Astrocyte (in vitro differentiated cells and primary cell): ENCODE measurements at regions not wholly inside any gene's neighbourhood (a gene's known extent, or its start where the extent isn't known, plus 50 kb on each side); places are given as distances from the start of the nearest gene placed in this dataset.
"Not testable (repeated sequence)": the region's sequence is repeated elsewhere in the genome, so short reads cannot be mapped to it uniquely, and the experiment has no call there.

ENCODE experiments used
- DNase-seq: peaks from one replicate; pipeline ENCODE4 v3.0.0-alpha.2; 2010; ENCODE audit warnings: low read depth
- FAIRE-seq: peaks from 2 replicates; lab custom pipeline; 2011; peaks lifted over from hg19 to GRCh38; lab: Jason Lieb, UNC
- H2AFZ ChIP-seq: 2 replicates; pipeline ENCODE4 v1.6.0; 2012; ENCODE audit warnings: low read depth, low read length, inconsistent platforms
- H3K27ac ChIP-seq: 2 replicates; pipeline ENCODE4 v1.5.1; 2011; ENCODE audit warnings: low read depth, low read length, inconsistent platforms
- H3K27me3 ChIP-seq: 2 replicates; pipeline ENCODE4 v1.6.0; 2011; ENCODE audit warnings: low read length, inconsistent platforms; ENCODE audit not compliant: insufficient read depth
- H3K36me3 ChIP-seq: 2 replicates; pipeline ENCODE4 v1.5.1; 2011; ENCODE audit warnings: low read length, inconsistent platforms; ENCODE audit not compliant: insufficient read depth
- H3K4me1 ChIP-seq: 2 replicates; pipeline ENCODE4 v1.5.1; 2011; ENCODE audit warnings: low read length, inconsistent platforms; ENCODE audit not compliant: insufficient read depth
- H3K4me2 ChIP-seq: 2 replicates; pipeline ENCODE4 v1.6.0; 2012; ENCODE audit warnings: low read length, inconsistent platforms
- H3K4me3 ChIP-seq: 2 replicates; pipeline ENCODE4 v1.5.1; 2011; ENCODE audit warnings: low read depth, mild to moderate bottlenecking, low read length, inconsistent platforms; ENCODE audit not compliant: insufficient read depth
- H3K79me2 ChIP-seq: 2 replicates; pipeline ENCODE4 v1.6.0; 2012; ENCODE audit warnings: mild to moderate bottlenecking, low read length, inconsistent platforms; ENCODE audit not compliant: insufficient read depth
- H3K9ac ChIP-seq: 2 replicates; pipeline ENCODE4 v1.6.0; 2012; ENCODE audit warnings: mild to moderate bottlenecking, low read length, inconsistent platforms
- H3K9me3 ChIP-seq: 2 replicates; pipeline ENCODE4 v1.5.1; 2012; ENCODE audit warnings: low read depth, mild to moderate bottlenecking, low read length, inconsistent platforms; ENCODE audit not compliant: insufficient read depth
- H4K20me1 ChIP-seq: 2 replicates; pipeline ENCODE4 v1.6.0; 2012; ENCODE audit warnings: low read length, inconsistent platforms; ENCODE audit not compliant: insufficient read depth
- H3K27ac Mint-ChIP-seq: one replicate; pipeline ENCODE4 v1.8.0; 2021; ENCODE audit warnings: mild to moderate bottlenecking, mixed read lengths; ENCODE audit not compliant: unreplicated experiment
- H3K27me3 Mint-ChIP-seq: one replicate; pipeline ENCODE4 v1.8.0; 2021; ENCODE audit warnings: low read depth, mixed read lengths; ENCODE audit not compliant: unreplicated experiment
- H3K36me3 Mint-ChIP-seq: one replicate; pipeline ENCODE4 v1.8.0; 2021; ENCODE audit warnings: low read depth, mixed read lengths; ENCODE audit not compliant: unreplicated experiment
- H3K4me1 Mint-ChIP-seq: one replicate; pipeline ENCODE4 v1.8.0; 2021; ENCODE audit warnings: low read depth, mixed read lengths; ENCODE audit not compliant: unreplicated experiment
- H3K4me3 Mint-ChIP-seq: one replicate; pipeline ENCODE4 v1.8.0; 2021; ENCODE audit warnings: mild to moderate bottlenecking, moderate library complexity, mixed read lengths; ENCODE audit not compliant: unreplicated experiment
- H3K9me3 Mint-ChIP-seq: one replicate; pipeline ENCODE4 v1.8.0; 2021; ENCODE audit warnings: mild to moderate bottlenecking, mixed read lengths; ENCODE audit not compliant: unreplicated experiment
- CTCF ChIP-seq: IDR thresholded peaks from 2 replicates; pipeline ENCODE4 v1.5.1; 2011; ENCODE audit warnings: low read depth, mild to moderate bottlenecking, inconsistent platforms, low read length, moderate library complexity; ENCODE audit not compliant: insufficient read depth
- EZH2 ChIP-seq: IDR thresholded peaks from 2 replicates; pipeline ENCODE4 v1.6.1; 2012; ENCODE audit warnings: mild to moderate bottlenecking, low read length, inconsistent platforms; ENCODE audit not compliant: insufficient read depth

- Histone ChIP-seq H2AFZ (no peak overlapping the region), H3K79me2 (no peaks in the 10 kb centered on the region), H3K27me3 (no peaks in the 10 kb centered on the region), H3K9me3 (no peaks in the 10 kb centered on the region), H3K27ac (no peak overlapping the region), H3K36me3 (no peaks in the 10 kb centered on the region), H3K4me2 (no peak overlapping the region), H4K20me1 (no peaks in the 10 kb centered on the region), H3K4me3 (no peak overlapping the region), H3K9ac (no peak overlapping the region), H3K4me1 (no peaks in the 10 kb centered on the region)
- peaks cover 3% of the 10 kb centered on the region for H3K4me1 Mint-ChIP-seq
- H3K27ac Mint-ChIP-seq: no peak overlapping the region
- no peaks in the 10 kb centered on the region for H3K9me3 Mint-ChIP-seq
- H3K4me3 Mint-ChIP-seq: no peak overlapping the region
- TF ChIP-seq EZH2 (no peak), CTCF (no peak)
- peaks cover 2% of the 10 kb centered on the region for H3K36me3 Mint-ChIP-seq
- FAIRE-seq (no peak), DNase-seq (no peak)
- no peaks in the 10 kb centered on the region for H3K27me3 Mint-ChIP-seq
These were observed 588.8 kb upstream of the BCHE start for GRCh38 chr3:166425900-166426611.

GRCh38 chr3:166425021-166425420, 587.8 kb upstream of the BCHE start:
- H3K9ac ChIP-seq: no peak overlapping the region
- no peak overlapping the region for H3K4me3 Mint-ChIP-seq
- no peak overlapping the region for H3K4me2 ChIP-seq
- no peak overlapping the region for H3K27ac ChIP-seq
- peaks cover 2% of the 10 kb centered on the region for H3K36me3 Mint-ChIP-seq
- no peaks in the 10 kb centered on the region for H3K36me3 ChIP-seq
- H3K79me2 ChIP-seq: no peaks in the 10 kb centered on the region
- no peaks in the 10 kb centered on the region for H3K9me3 Mint-ChIP-seq
- H3K27me3 ChIP-seq: no peaks in the 10 kb centered on the region
- no peaks in the 10 kb centered on the region for H3K9me3 ChIP-seq
- TF ChIP-seq CTCF (no peak), EZH2 (no peak)
- no peak for FAIRE-seq
- H3K4me1 Mint-ChIP-seq: peaks cover 3% of the 10 kb centered on the region
- no peaks in the 10 kb centered on the region for H3K4me1 ChIP-seq
- H3K4me3 ChIP-seq: no peak overlapping the region
- no peak overlapping the region for H2AFZ ChIP-seq
- no peaks in the 10 kb centered on the region for H4K20me1 ChIP-seq
- no peak overlapping the region for H3K27ac Mint-ChIP-seq
- DNase-seq: no peak
- no peaks in the 10 kb centered on the region for H3K27me3 Mint-ChIP-seq

GRCh38 chr3:166423824-166424513, 586.7 kb upstream of the BCHE start:
- not testable (repeated sequence) for H3K9me3 Mint-ChIP-seq, H4K20me1 ChIP-seq, FAIRE-seq, H3K4me3 ChIP-seq, H3K9ac ChIP-seq, H3K27me3 ChIP-seq, H2AFZ ChIP-seq, H3K4me1 ChIP-seq, H3K79me2 ChIP-seq, H3K36me3 Mint-ChIP-seq, H3K4me2 ChIP-seq, DNase-seq, H3K27ac ChIP-seq, H3K9me3 ChIP-seq, H3K27me3 Mint-ChIP-seq, H3K4me1 Mint-ChIP-seq, H3K4me3 Mint-ChIP-seq, H3K27ac Mint-ChIP-seq, H3K36me3 ChIP-seq
